ENCODE measurements at regions not wholly inside any gene's neighbourhood (a gene's known extent, or its start where the extent isn't known, plus 50 kb on each side); places are given as distances from the start of the nearest gene placed in this dataset.

GRCh38 chr4:119823891-119824290 is 195.3 kb upstream of the PDE5A start:
- DNase-seq (ENCODE audit: low spot score): no peak

- no peak for DNase-seq (ENCODE audit: low spot score)
These were observed 194.4 kb upstream of the PDE5A start for GRCh38 chr4:119823045-119823444.

GRCh38 chr4:119816473-119816872 is 187.9 kb upstream of the PDE5A start:
- DNase-seq (ENCODE audit: low spot score): no peak

- DNase-seq (ENCODE audit: low spot score): no peak
These were observed 181.4 kb upstream of the PDE5A start for GRCh38 chr4:119810001-119810400.

- no peak for DNase-seq (ENCODE audit: low spot score)
These were observed 175.8 kb upstream of the PDE5A start for GRCh38 chr4:119804404-119804803.

- DNase-seq (ENCODE audit: low spot score): no peak
These were observed 168.8 kb upstream of the PDE5A start for GRCh38 chr4:119797238-119797894.

- no peak for DNase-seq (ENCODE audit: low spot score)
These were observed 167.5 kb upstream of the PDE5A start for GRCh38 chr4:119795986-119796578.

- DNase-seq (ENCODE audit: low spot score): no peak
These were observed 166.1 kb upstream of the PDE5A start for GRCh38 chr4:119794681-119795080.

GRCh38 chr4:119794113-119794512 is 165.5 kb upstream of the PDE5A start:
- DNase-seq (ENCODE audit: low spot score): no peak

- no peak for DNase-seq (ENCODE audit: low spot score)
These were observed 160.0 kb upstream of the PDE5A start for GRCh38 chr4:119788349-119789266.

- DNase-seq (ENCODE audit: low spot score): no peak
These were observed 157.4 kb upstream of the PDE5A start for GRCh38 chr4:119785963-119786362.

- no peak for DNase-seq (ENCODE audit: low spot score)
These were observed 154.8 kb upstream of the PDE5A start for GRCh38 chr4:119783189-119783983.

GRCh38 chr4:119781044-119781443 is 152.4 kb upstream of the PDE5A start:
- no peak for DNase-seq (ENCODE audit: low spot score)

- DNase-seq (ENCODE audit: low spot score): no peak
These were observed 146.2 kb upstream of the PDE5A start for GRCh38 chr4:119774840-119775239.

- DNase-seq (ENCODE audit: low spot score): no peak
These were observed 137.3 kb upstream of the PDE5A start for GRCh38 chr4:119765951-119766350.

- no peak for DNase-seq (ENCODE audit: low spot score)
These were observed 136.9 kb upstream of the PDE5A start for GRCh38 chr4:119765469-119765868.

GRCh38 chr4:119763386-119763785 is 134.8 kb upstream of the PDE5A start:
- no peak for DNase-seq (ENCODE audit: low spot score)

- DNase-seq (ENCODE audit: low spot score): no peak
These were observed 127.0 kb upstream of the PDE5A start for GRCh38 chr4:119755599-119755998.

- DNase-seq (ENCODE audit: low spot score): no peak
These were observed 124.3 kb upstream of the PDE5A start for GRCh38 chr4:119752936-119753335.

GRCh38 chr4:119750771-119751170 is 122.2 kb upstream of the PDE5A start:
- DNase-seq (ENCODE audit: low spot score): no peak

- no peak for DNase-seq (ENCODE audit: low spot score)
These were observed 121.4 kb upstream of the PDE5A start for GRCh38 chr4:119750048-119750447.

- no peak for DNase-seq (ENCODE audit: low spot score)
These were observed 120.2 kb upstream of the PDE5A start for GRCh38 chr4:119748853-119749252.

Data from pons (tissue), 1 donor.